Transverse colon (tissue), 4 donors: ENCODE measurements at regions not wholly inside any gene's neighbourhood (a gene's known extent, or its start where the extent isn't known, plus 50 kb on each side); places are given as distances from the start of the nearest gene placed in this dataset.
"Not testable (repeated sequence)": the region's sequence is repeated elsewhere in the genome, so short reads cannot be mapped to it uniquely, and the experiment has no call there.

Source experiments
- DNase-seq: peaks from one replicate; pipeline ENCODE4 v3.0.0-alpha.2; 2019
- H3K27ac ChIP-seq, 4 donors: fragments of 200-600 bp; sonication (generic); 2 replicates each; pipeline ENCODE4 v1.5.1; 2016 to 2018; ENCODE audit warnings: inconsistent platforms in 4 of 4
- H3K27me3 ChIP-seq: fragments of 200-600 bp; sonication (generic); 2 replicates; pipeline ENCODE4 v1.5.1; 2017; ENCODE audit warnings: inconsistent platforms
- H3K36me3 ChIP-seq, 4 donors: fragments of 200-600 bp; sonication (generic); 2 replicates each; pipeline ENCODE4 v1.5.1; 2017 to 2019; ENCODE audit warnings: inconsistent platforms in 4 of 4
- H3K4me1 ChIP-seq, 4 donors: fragments of 200-600 bp; sonication (generic); 2 replicates each; pipeline ENCODE4 v1.5.1; 2017 to 2020; ENCODE audit warnings: inconsistent platforms in 4 of 4
- H3K4me3 ChIP-seq, 4 donors: fragments of 200-600 bp; sonication (generic); 1 replicate in 1 of 4; 2 replicates in 3 of 4; pipeline versions ENCODE4 v1.5.1 to v1.6.1; 2017 to 2019; ENCODE audit warnings: inconsistent platforms in 4 of 4
- H3K9me3 ChIP-seq, 2 donors: fragments of 200-600 bp; sonication (generic); 2 replicates each; pipeline ENCODE4 v1.5.1; 2017 to 2019; ENCODE audit warnings: inconsistent platforms in 2 of 2
- EP300 ChIP-seq: sonication (generic); formaldehyde crosslinking; IDR thresholded peaks from one replicate; pipeline ENCODE4 v1.6.1; 2017; ENCODE audit warnings: antibody characterized with exemption, low read depth
- POLR2A ChIP-seq: fragments of 450-650 bp; IDR thresholded peaks from one replicate; pipeline ENCODE4 v1.6.1; 2016; ENCODE audit warnings: antibody characterized with exemption, mild to moderate bottlenecking, moderate library complexity
- POLR2AphosphoS5 ChIP-seq, 3 donors: sonication (generic); formaldehyde crosslinking; IDR thresholded peaks; one replicate each; pipeline ENCODE4 v1.6.1; 2016; ENCODE audit warnings: antibody characterized with exemption in 3 of 3
- WGBS, 2 donors: methylation state at CpG; one replicate each; pipeline ENCODE4 v1.1.5; 2018; ENCODE audit warnings: low coverage in 1 of 2; 5-methylcytosine and 5-hydroxymethylcytosine counted together
- in situ Hi-C, 4 donors: fragments of 200-750 bp; cut with MboI; loops; one replicate each; pipeline versions ENCODE4 v1.15.0 to v1.15.1; 2017; ENCODE audit warnings: low sequenced_read_pairs in 3 of 4, low pct_ligation_motif_present in 1 of 4, low pct_unique_long_range_greater_than_20kb in 1 of 4
- intact Hi-C: fragments of 100-400 bp; cut with DNase I; formaldehyde crosslinking; loops from one replicate; pipeline ENCODE4 v1.15.1; 2023; ENCODE audit warnings: low total_unique reads
- TF ChIP-seq, protein P1 (sequence below), 5 experiments: fragments of 200-600 bp in 3 of 5; fragments of 450-650 bp in 2 of 5; sonication (generic) in 3 of 5; IDR thresholded peaks; 1 replicate in 2 of 5; 2 replicates in 3 of 5; pipeline ENCODE4 v1.5.1; 2016 to 2017; ENCODE audit warnings: antibody characterized with exemption in 5 of 5, inconsistent platforms in 3 of 5, mild to moderate bottlenecking in 2 of 5, moderate library complexity in 1 of 5

DNA sequence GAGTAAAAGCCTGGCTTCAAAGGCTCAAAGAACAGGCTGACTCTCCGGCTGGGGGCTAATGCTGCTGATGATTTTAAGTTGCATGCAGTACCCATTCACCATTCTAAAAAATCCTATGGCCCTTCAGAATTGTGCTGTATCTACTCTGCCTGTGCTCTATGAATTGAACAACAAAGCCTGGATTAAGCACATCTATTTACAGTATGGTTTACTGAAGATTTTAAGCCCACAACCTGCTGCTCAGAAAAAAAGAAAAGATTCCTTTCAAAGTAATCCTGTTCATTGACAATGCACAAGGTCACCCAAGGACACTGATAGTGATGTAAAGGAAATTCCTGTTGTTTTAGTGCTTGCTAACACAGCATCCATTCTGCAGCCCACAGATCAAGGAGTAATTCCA, 84.9 kb upstream of the SFRP2 start:
- H3K4me1 ChIP-seq, result no peaks in the 10 kb centered on the region
- no peak overlapping the region for H3K4me3 ChIP-seq
- DNase-seq, result no peak
- no peaks in the 10 kb centered on the region for H3K9me3 ChIP-seq
- H3K27me3 ChIP-seq, result no peaks in the 10 kb centered on the region
- intact Hi-C loops (no loop called here), in situ Hi-C loops (no loop called here)
- no peak overlapping the region for H3K27ac ChIP-seq
- H3K36me3 ChIP-seq, result no peaks in the 10 kb centered on the region
- WGBS, 2 donors, result 94% methylated on average over 1 of the region's 1 CpG; no CpG with 5 or more reads in 1 of the 2 donors
- TF ChIP-seq POLR2A, result no peak
- TF ChIP-seq POLR2AphosphoS5 (IDR thresholded peaks at IDR 0.05), result no peak
- TF ChIP-seq, protein P1, sequence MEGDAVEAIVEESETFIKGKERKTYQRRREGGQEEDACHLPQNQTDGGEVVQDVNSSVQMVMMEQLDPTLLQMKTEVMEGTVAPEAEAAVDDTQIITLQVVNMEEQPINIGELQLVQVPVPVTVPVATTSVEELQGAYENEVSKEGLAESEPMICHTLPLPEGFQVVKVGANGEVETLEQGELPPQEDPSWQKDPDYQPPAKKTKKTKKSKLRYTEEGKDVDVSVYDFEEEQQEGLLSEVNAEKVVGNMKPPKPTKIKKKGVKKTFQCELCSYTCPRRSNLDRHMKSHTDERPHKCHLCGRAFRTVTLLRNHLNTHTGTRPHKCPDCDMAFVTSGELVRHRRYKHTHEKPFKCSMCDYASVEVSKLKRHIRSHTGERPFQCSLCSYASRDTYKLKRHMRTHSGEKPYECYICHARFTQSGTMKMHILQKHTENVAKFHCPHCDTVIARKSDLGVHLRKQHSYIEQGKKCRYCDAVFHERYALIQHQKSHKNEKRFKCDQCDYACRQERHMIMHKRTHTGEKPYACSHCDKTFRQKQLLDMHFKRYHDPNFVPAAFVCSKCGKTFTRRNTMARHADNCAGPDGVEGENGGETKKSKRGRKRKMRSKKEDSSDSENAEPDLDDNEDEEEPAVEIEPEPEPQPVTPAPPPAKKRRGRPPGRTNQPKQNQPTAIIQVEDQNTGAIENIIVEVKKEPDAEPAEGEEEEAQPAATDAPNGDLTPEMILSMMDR (IDR thresholded peaks at IDR 0.05), result no peak
- no peak for TF ChIP-seq EP300

DNA sequence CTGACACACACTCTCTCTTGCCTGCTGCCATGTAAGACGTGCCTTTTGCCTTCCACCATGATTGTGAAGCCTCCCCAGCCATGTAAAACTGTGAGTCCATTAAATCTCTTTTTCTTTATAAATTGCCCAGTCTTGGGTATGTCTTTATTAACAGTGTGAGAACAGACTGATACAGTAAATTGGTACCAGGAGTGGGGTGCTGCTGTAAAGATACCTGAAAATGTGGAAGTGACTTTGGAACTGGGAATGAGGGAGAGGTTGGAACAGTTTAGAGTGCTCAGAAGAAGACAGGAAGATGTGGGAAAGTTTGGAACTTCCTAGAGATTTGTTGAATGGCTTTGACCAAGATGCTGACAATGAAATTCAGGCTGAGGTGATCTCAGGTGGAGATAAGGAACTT, 77.9 kb upstream of the SFRP2 start:
- WGBS, 2 donors, result 92 to 100% methylated on average over 1 of the region's 1 CpG
- intact Hi-C loops, in situ Hi-C loops: not testable (repeated sequence)

DNA sequence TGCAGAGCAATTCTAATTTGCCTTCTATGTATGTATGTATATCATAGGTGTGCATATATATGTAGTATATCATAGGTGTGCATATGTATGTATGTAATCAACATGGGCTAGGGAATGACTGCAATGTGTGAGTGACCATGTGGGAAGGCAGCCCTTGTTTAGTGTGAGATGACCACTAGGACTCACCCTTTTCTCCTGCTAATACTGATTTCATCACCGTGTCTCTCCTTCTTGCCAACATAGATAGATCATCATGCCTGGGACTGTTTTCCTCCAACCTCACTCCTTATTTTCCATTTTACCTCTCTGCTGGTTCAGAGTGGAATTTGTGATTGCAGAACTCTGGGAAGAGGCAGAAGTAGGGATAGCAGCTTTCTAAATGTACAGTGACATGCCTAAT, 63.6 kb upstream of the SFRP2 start:
- 90 to 97% methylated on average over 1 of the region's 1 CpG for WGBS, 2 donors
- intact Hi-C loops (no loop called here), in situ Hi-C loops (no loop called here)
- no peaks in the 10 kb centered on the region for H3K4me1 ChIP-seq
- H3K9me3 ChIP-seq, result no peaks in the 10 kb centered on the region
- no peaks in the 10 kb centered on the region for H3K36me3 ChIP-seq
- DNase-seq, result no peak
- H3K4me3 ChIP-seq, result no peak overlapping the region
- TF ChIP-seq EP300 (no peak), POLR2A (no peak), POLR2AphosphoS5 (IDR thresholded peaks at IDR 0.05) (no peak)
- TF ChIP-seq, protein P1 (IDR thresholded peaks at IDR 0.05), result no peak
- no peaks in the 10 kb centered on the region for H3K27me3 ChIP-seq
- H3K27ac ChIP-seq, result no peak overlapping the region

More for the DNA sequence above, 77.9 kb upstream of the SFRP2 start:
- not testable (repeated sequence) for H3K4me1 ChIP-seq, H3K36me3 ChIP-seq, H3K4me3 ChIP-seq, H3K27ac ChIP-seq, DNase-seq, H3K27me3 ChIP-seq
- H3K9me3 ChIP-seq, result peaks cover 14 to 21% of the 10 kb centered on the region in 2 donors

DNA sequence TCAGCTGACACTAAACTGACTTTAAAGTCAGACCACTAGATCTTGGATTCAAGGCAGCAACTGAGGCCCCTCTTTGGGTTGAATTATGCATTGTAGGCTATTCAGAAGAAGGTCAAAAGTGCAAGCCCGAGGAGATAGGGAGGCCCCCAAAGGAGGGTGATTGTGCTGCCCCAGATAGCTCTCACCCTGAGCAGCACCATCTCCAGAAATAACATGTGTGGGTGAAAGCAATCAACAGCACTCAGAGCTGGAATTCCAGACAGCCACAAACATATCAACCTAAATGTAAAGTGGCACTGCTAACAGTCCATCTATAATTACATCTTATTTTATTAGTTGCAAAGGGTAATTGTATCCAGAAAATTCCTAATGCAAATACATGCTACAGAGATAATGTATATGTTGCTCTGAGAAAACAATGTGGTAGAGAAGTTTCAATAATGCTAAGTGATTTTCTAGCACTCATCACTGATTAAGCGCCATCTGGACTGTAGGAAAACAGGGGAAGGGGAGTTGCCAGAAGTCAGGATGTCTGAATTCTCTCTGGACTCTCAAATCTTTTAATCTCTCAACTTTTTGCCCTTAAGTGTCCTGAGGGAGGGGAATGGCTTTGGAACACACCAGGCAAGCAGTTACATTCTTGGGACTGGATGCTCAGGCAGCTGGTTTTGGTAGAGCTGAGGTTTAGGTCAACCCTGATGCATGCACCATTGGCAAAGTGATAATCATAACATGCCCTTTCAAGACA, 61.8 kb upstream of the SFRP2 start:
- H3K27me3 ChIP-seq, result no peaks in the 10 kb centered on the region
- in situ Hi-C loops, result no loop called here
- intact Hi-C loops, result no loop called here
- no peak for DNase-seq
- WGBS, 2 donors, result 40 to 45% methylated on average over 2 of the region's 2 CpGs
- no peak overlapping the region for H3K4me3 ChIP-seq
- H3K9me3 ChIP-seq, result no peaks in the 10 kb centered on the region
- no peaks in the 10 kb centered on the region for H3K36me3 ChIP-seq
- TF ChIP-seq POLR2A, result no peak
- TF ChIP-seq, protein P1 (IDR thresholded peaks at IDR 0.05), result no peak
- TF ChIP-seq POLR2AphosphoS5 (IDR thresholded peaks at IDR 0.05), result no peak
- TF ChIP-seq EP300, result no peak
- H3K27ac ChIP-seq, result no peak overlapping the region
- H3K4me1 ChIP-seq, result no peaks in the 10 kb centered on the region

DNA sequence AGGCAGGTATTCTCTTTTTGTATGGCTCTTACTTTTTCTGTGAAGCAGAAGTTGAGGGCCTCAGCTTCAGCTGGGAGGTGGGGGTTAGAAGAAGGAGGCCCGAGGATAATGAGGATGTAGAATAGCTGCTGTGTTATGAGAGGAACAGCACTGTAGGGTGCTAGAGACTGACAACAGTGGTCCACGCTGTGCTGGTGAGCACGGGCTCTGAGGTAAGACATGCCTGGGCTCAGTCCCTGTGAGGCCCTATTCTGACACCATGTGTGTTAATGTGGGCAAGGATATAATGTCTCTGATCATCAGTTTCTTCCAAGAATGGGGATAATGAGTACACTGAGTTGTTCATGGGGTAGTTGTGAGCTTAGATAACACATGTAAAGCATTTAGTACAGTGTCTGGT, 55.3 kb upstream of the SFRP2 start:
- in situ Hi-C loops (no loop called here), intact Hi-C loops (no loop called here)
- no peak overlapping the region for H3K4me3 ChIP-seq
- no peaks in the 10 kb centered on the region for H3K4me1 ChIP-seq
- 64 to 67% methylated on average over 1 to 3 of the region's 3 CpGs for WGBS, 2 donors
- H3K9me3 ChIP-seq, result no peaks in the 10 kb centered on the region
- no peak overlapping the region for H3K27ac ChIP-seq
- no peak for DNase-seq
- H3K36me3 ChIP-seq, result no peaks in the 10 kb centered on the region
- no peaks in the 10 kb centered on the region for H3K27me3 ChIP-seq
- no peak for TF ChIP-seq EP300
- TF ChIP-seq POLR2AphosphoS5 (IDR thresholded peaks at IDR 0.05), result no peak
- TF ChIP-seq, protein P1 (IDR thresholded peaks at IDR 0.05), result no peak
- no peak for TF ChIP-seq POLR2A
